Neural cell (in vitro differentiated cells): ENCODE measurements at regions not wholly inside any gene's neighbourhood (a gene's known extent, or its start where the extent isn't known, plus 50 kb on each side); places are given as distances from the start of the nearest gene placed in this dataset.

Source experiments
- H2AFZ ChIP-seq: fragments of 200-600, 300-800 bp; sonication (generic), shearing (Covaris generic); 2 replicates; pipeline ENCODE4 v1.6.0; 2014; ENCODE audit warnings: low read depth, mild to moderate bottlenecking, antibody characterized with exemption, low read length, moderate library complexity
- H3F3A ChIP-seq: fragments of 200-600 bp; shearing (Covaris generic); 2 replicates; pipeline ENCODE4 v1.6.1; 2016; ENCODE audit warnings: mild to moderate bottlenecking, moderate library complexity, mixed read lengths, antibody characterized with exemption, low read length; ENCODE audit not compliant: insufficient read depth, poor library complexity, severe bottlenecking
- H3K27ac ChIP-seq: fragments of 200-600, 300-800 bp; sonication (generic), shearing (Covaris generic); 2 replicates; pipeline ENCODE4 v1.5.1; 2014; ENCODE audit warnings: mild to moderate bottlenecking, low read length, moderate library complexity
- H3K27me3 ChIP-seq: fragments of 300-800, 200-600 bp; sonication (generic), shearing (Covaris generic); 2 replicates; pipeline ENCODE4 v1.6.0; 2014; ENCODE audit warnings: mild to moderate bottlenecking, low read depth, low read length, moderate library complexity; ENCODE audit not compliant: insufficient read depth
- H3K36me3 ChIP-seq: fragments of 300-800, 200-600 bp; sonication (generic), shearing (Covaris generic); 2 replicates; pipeline ENCODE4 v1.5.1; 2014; ENCODE audit warnings: mild to moderate bottlenecking, antibody characterized with exemption, low read length, moderate library complexity; ENCODE audit not compliant: insufficient read depth
- H3K4me2 ChIP-seq: fragments of 300-800, 200-600 bp; sonication (generic), shearing (Covaris generic); 2 replicates; pipeline ENCODE4 v1.6.0; 2014; ENCODE audit warnings: mild to moderate bottlenecking, low read length
- H3K4me3 ChIP-seq: fragments of 300-800, 200-600 bp; sonication (generic), shearing (Covaris generic); 2 replicates; pipeline ENCODE4 v1.5.1; 2014; ENCODE audit warnings: mild to moderate bottlenecking, low read length, moderate library complexity
- H3K79me2 ChIP-seq: fragments of 200-600 bp; shearing (Covaris generic); replicated peaks from 2 replicates; pipeline ENCODE4 v1.6.0; 2014; ENCODE audit warnings: mild to moderate bottlenecking, low read length, moderate library complexity; ENCODE audit not compliant: insufficient read depth
- H3K9ac ChIP-seq: fragments of 300-800, 200-600 bp; sonication (generic), shearing (Covaris generic); 2 replicates; pipeline ENCODE4 v1.6.1; 2016; ENCODE audit warnings: mild to moderate bottlenecking, low read length, mixed read lengths
- H3K9me2 ChIP-seq: fragments of 200-600 bp; shearing (Covaris generic); 2 replicates; pipeline ENCODE4 v1.6.1; 2016; ENCODE audit warnings: mild to moderate bottlenecking, low read length, mixed read lengths; ENCODE audit not compliant: insufficient read depth
- H3K9me3 ChIP-seq: fragments of 200-600, 300-800 bp; sonication (generic), shearing (Covaris generic); 2 replicates; pipeline ENCODE4 v1.6.1; 2016; ENCODE audit warnings: mild to moderate bottlenecking, mixed run types, low read length, moderate library complexity, mixed read lengths
- H4K20me1 ChIP-seq: fragments of 200-600 bp; shearing (Covaris generic); 2 replicates; pipeline ENCODE4 v1.6.1; 2016; ENCODE audit warnings: mild to moderate bottlenecking, mixed run types; ENCODE audit not compliant: insufficient read depth
- EP300 ChIP-seq: fragments of 450-650 bp; conservative IDR thresholded peaks from 2 replicates; pipeline ENCODE4 v1.6.1; 2014; ENCODE audit warnings: antibody characterized with exemption, mild to moderate bottlenecking, moderate library complexity; ENCODE audit not compliant: poor library complexity, severe bottlenecking
- EZH2 ChIP-seq: fragments of 200-600, 300-800 bp; shearing (Covaris generic), sonication (generic); IDR thresholded peaks from 2 replicates; pipeline ENCODE4 v1.6.1; 2014; ENCODE audit warnings: antibody characterized with exemption, low read length, borderline replicate concordance, mild to moderate bottlenecking; ENCODE audit not compliant: insufficient read depth, poor library complexity, severe bottlenecking
- MXI1 ChIP-seq: fragments of 450-650 bp; conservative IDR thresholded peaks from 2 replicates; pipeline ENCODE4 v1.6.1; 2014; ENCODE audit warnings: antibody characterized with exemption, mild to moderate bottlenecking; ENCODE audit not compliant: poor library complexity, severe bottlenecking
- POLR2AphosphoS5 ChIP-seq: IDR thresholded peaks from 2 replicates; pipeline ENCODE4 v1.6.1; 2012
- RAD21 ChIP-seq: fragments of 450-650 bp; conservative IDR thresholded peaks from 2 replicates; pipeline ENCODE4 v1.6.1; 2014; ENCODE audit warnings: antibody characterized with exemption, mild to moderate bottlenecking, moderate library complexity
- REST ChIP-seq: IDR thresholded peaks from 2 replicates; pipeline ENCODE4 v1.6.1; 2012; ENCODE audit warnings: borderline replicate concordance
- SMC3 ChIP-seq: fragments of 450-650 bp; conservative IDR thresholded peaks from 2 replicates; pipeline ENCODE4 v1.6.1; 2014; ENCODE audit warnings: antibody characterized with exemption, mild to moderate bottlenecking, moderate library complexity; ENCODE audit not compliant: poor library complexity
- TAF1 ChIP-seq: IDR thresholded peaks from 2 replicates; pipeline ENCODE4 v1.6.1; 2012; ENCODE audit warnings: low read depth
- TF ChIP-seq, protein P1 (sequence below): fragments of 450-650 bp; IDR thresholded peaks from 2 replicates; pipeline ENCODE4 v1.5.1; 2014; ENCODE audit warnings: antibody characterized with exemption, mild to moderate bottlenecking, moderate library complexity; ENCODE audit not compliant: poor library complexity, severe bottlenecking

DNA sequence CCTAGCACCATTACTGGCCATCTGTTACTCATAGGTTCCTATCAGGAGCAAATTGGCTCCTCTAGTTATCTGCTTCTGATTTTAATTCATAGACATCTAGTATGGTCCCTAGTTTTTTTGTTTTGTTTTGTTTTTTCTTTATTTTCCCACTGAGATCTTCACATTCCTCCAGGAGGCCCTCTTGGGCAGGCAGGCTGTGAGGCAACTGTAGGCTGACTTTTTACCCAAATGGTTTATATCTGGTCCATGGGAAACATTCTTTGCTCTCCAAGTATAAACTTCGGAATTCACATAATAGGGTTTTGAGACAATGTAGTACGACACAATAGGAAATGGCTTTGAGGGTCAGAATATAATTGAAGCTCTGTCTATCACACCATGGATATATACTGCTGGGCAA is 250.9 kb upstream of the DAB2 start:
- H3K4me3 ChIP-seq, result no peak overlapping the region
- no peak overlapping the region for H2AFZ ChIP-seq
- H3F3A ChIP-seq, result no peaks in the 10 kb centered on the region
- no peaks in the 10 kb centered on the region for H3K9me2 ChIP-seq
- H3K9ac ChIP-seq, result no peak overlapping the region
- no peak for TF ChIP-seq EZH2
- TF ChIP-seq RAD21, result no peak
- TF ChIP-seq SMC3, result no peak
- TF ChIP-seq POLR2AphosphoS5, result no peak
- no peak for TF ChIP-seq MXI1
- no peak for TF ChIP-seq EP300
- TF ChIP-seq, protein P1, sequence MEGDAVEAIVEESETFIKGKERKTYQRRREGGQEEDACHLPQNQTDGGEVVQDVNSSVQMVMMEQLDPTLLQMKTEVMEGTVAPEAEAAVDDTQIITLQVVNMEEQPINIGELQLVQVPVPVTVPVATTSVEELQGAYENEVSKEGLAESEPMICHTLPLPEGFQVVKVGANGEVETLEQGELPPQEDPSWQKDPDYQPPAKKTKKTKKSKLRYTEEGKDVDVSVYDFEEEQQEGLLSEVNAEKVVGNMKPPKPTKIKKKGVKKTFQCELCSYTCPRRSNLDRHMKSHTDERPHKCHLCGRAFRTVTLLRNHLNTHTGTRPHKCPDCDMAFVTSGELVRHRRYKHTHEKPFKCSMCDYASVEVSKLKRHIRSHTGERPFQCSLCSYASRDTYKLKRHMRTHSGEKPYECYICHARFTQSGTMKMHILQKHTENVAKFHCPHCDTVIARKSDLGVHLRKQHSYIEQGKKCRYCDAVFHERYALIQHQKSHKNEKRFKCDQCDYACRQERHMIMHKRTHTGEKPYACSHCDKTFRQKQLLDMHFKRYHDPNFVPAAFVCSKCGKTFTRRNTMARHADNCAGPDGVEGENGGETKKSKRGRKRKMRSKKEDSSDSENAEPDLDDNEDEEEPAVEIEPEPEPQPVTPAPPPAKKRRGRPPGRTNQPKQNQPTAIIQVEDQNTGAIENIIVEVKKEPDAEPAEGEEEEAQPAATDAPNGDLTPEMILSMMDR, result no peak
- no peak for TF ChIP-seq TAF1
- no peak for TF ChIP-seq REST
- H3K36me3 ChIP-seq, result no peaks in the 10 kb centered on the region
- H3K4me2 ChIP-seq, result no peak overlapping the region
- H4K20me1 ChIP-seq, result no peaks in the 10 kb centered on the region
- H3K9me3 ChIP-seq, result no peaks in the 10 kb centered on the region
- no peak overlapping the region for H3K27ac ChIP-seq
- H3K79me2 ChIP-seq, result no peaks in the 10 kb centered on the region
- no peaks in the 10 kb centered on the region for H3K27me3 ChIP-seq

DNA sequence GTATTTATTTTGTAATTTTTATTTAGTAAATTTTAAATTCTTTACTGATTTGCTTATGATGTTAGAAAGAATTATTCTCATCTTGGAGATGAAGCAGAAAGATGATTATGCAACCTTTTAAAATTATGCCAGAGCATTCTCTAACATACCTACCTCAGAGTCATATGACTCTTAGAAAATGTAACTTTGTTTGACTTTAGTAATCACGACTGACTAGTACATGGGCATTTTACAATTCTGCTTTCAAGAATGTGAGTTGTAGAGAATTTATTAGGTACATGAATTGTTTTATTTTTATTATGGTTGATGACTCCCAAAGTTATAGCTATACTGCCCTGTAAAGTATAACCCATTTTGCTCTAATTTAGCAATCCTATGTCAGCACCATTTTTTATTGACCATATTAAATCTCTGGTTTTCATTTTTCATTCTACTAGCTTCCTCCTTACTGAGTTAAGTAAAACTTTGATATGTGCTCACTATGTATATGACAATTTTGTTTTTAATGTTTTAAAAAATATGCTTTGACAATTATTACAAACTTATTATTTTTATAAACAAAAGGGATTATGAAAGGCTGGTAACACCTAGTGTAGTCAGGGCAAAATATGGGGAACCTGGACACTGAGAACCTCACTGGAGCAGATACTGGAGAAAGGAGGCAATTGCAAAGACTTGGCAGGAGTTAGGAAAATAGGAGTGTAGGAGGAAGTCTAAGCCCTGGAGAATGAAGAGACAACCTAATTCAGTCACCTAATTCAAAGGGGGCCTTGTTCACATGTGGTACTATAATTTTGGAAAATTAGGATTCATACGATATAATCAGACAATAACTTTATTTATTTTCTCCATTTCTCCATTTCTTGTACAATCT is 249.7 kb upstream of the DAB2 start:
- no peak overlapping the region for H3K4me2 ChIP-seq
- no peak overlapping the region for H3K27ac ChIP-seq
- H3K9me2 ChIP-seq, result no peaks in the 10 kb centered on the region
- H3K9me3 ChIP-seq, result no peaks in the 10 kb centered on the region
- TF ChIP-seq REST, result no peak
- TF ChIP-seq EZH2, result no peak
- no peak for TF ChIP-seq RAD21
- TF ChIP-seq, protein P1, result no peak
- TF ChIP-seq EP300, result no peak
- no peak for TF ChIP-seq SMC3
- TF ChIP-seq POLR2AphosphoS5, result no peak
- no peak for TF ChIP-seq TAF1
- no peak for TF ChIP-seq MXI1
- no peak overlapping the region for H3K9ac ChIP-seq
- no peaks in the 10 kb centered on the region for H4K20me1 ChIP-seq
- peaks cover 4% of the 10 kb centered on the region for H3F3A ChIP-seq
- H3K27me3 ChIP-seq, result no peaks in the 10 kb centered on the region
- no peak overlapping the region for H2AFZ ChIP-seq
- H3K4me3 ChIP-seq, result no peak overlapping the region
- H3K79me2 ChIP-seq, result no peaks in the 10 kb centered on the region
- H3K36me3 ChIP-seq, result no peaks in the 10 kb centered on the region
